ENCODE measurements at regions not wholly inside any gene's neighbourhood (a gene's known extent, or its start where the extent isn't known, plus 50 kb on each side); places are given as distances from the start of the nearest gene placed in this dataset.
"Not testable (repeated sequence)": the region's sequence is repeated elsewhere in the genome, so short reads cannot be mapped to it uniquely, and the experiment has no call there.

GRCh38 chr5:15009420-15009819 is 137.8 kb upstream of the ANKH start:
- peak; percentile 92 for DNase-seq

DNA sequence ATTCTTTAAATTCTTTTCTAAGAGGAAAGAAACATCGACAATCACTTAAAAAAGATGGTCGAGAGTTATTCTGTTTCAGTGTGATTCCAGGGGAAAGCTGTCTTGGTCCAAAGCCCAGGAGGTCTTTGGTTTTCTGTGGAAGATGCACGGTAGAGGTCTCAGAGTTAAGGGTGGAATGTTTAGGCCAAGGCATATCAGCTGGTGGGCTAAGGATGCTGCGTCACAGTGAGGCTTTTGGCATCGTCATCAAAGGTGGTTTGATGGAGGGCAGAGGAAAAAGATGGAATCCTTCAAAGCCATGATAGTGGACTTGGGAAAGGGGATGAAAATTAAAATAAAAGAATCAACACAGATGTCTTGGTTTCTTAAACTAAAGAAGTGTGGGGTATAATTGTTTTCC is 137.3 kb upstream of the ANKH start:
- no peak for DNase-seq

GRCh38 chr5:15008476-15008875 is 136.9 kb upstream of the ANKH start:
- DNase-seq, result peak; percentile 96

DNA sequence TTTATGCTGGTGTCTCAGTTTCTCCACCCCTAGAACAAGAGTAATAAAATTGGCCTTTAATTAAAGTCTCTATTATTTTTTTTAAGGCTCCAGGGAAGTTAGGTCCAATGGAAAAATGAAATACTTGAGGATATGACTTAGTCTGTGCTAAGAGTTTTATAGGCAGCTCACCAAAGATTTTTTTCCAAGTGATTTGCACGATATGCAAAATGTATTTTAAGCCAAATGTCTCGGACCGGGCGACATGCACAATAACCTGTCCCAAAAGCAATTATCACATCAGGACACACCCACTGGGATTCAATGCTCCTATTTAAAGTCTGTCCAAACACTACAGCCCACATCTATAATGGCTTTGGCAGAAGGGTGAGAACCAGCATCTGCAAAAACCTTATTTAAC is 136.1 kb upstream of the ANKH start:
- peak; percentile 71 for DNase-seq

DNA sequence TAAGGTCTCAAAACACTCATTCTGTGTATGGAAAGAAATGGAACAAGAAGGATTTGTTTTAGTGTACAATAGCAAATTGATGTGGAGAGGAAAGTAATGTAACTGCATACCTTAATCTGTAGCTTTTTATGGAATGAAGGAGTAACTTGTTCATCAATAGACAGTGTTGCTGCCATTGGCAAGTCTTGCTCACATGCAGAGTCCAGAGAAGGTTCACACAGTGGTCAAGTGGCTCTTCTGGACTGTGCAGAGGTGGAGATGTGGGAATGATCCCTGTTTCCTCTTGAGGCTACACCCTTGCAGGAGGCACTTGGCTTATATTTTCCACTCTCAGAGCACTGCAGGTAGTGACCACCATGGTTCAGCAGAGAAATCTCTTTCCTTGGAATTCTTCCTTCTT is 132.9 kb upstream of the ANKH start:
- DNase-seq, result no peak

- peak; percentile 85 for DNase-seq
These were observed 131.9 kb upstream of the ANKH start for GRCh38 chr5:15003511-15003920.

DNA sequence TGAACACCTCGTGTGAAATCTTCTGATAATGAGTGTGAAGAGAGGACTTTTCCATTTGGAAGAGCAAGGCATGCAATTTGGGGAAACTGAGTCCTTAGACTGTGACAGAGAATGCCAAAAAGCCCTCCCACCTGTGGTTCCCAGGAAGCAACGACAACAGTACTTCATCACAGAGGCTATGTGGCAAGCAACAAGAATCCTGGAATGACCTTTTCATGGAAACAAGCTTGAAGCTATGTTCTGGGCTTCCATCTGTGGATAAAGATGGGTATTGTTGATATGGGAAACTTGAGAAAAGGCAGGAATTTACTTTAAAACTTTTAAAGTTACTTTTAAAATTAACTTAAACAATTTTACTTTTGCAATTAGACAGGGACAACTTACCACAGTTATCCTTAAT is 131.2 kb upstream of the ANKH start:
- no peak for DNase-seq

DNA sequence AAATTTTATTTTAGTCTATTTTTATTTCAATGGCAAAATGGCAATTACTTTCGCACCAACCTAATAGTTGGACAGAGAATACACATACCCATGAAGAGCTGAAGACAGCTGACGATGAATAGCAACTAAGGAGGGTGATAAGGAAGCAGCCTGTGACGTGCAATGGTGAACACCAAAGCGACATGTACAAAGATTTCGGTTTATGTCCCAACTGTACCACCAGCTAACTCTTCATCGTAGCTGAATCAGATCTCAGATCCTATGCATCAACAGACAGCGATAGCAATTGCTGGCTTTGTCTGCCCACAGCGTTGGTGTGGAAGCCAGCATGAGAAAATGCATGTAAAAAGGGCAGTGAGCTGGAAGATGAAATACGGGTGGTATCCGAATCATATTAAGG is 130.6 kb upstream of the ANKH start:
- no peak for DNase-seq

- no peak for DNase-seq
These were observed 129.9 kb upstream of the ANKH start for GRCh38 chr5:15001517-15001916.

GRCh38 chr5:14998491-14998890 is 126.9 kb upstream of the ANKH start:
- DNase-seq, result no peak

- DNase-seq, result no peak
These were observed 125.4 kb upstream of the ANKH start for GRCh38 chr5:14996997-14997396.

DNA sequence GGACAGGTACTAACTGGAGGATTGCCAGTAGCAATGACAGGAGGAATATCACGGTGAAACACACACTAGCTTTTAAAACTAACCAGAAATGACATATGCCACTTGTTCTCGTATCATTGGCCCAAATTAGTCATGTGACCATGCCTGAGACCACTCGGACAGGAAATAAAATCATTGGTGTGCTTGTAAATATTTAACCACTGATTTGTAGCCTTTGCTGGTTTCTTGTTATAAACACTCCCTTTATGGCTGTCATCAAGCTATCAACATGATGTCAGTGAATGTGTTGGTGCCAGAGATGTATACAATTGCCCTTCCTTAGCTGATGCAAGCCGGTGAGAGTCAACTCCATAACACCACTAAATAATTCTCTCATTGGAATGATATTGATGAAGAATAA is 123.7 kb upstream of the ANKH start:
- DNase-seq, result no peak

DNA sequence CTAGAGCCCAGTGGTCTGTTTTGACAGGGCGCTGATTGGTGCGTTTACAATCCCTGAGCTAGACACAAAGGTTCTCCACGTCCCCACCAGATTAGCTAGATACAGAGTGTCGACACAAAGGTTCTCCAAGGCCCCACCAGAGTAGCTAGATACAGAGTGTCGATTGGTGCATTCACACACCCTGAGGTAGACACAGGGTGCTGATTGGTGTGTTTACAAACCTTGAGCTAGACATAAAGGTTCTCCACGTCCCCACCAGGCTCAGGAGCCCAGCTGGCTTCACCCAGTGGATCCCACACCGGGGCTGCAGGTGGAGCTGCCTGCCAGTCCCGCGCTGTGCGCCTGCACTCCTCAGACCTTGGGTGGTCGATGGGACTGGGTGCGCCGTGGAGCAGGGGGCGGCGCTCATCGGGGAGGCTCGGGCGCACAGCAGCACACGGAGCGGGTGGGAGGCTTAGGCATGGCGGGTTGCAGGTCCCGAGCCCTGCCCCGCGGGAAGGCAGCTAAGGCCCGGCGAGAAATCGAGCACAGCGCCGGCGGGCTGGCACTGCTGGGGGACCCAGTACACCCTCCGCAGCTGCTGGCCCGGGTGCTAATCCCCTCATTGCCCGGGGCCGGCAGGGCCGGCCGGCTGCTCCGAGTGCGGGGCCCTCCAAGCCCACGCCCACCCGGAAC is 122.0 kb upstream of the ANKH start:
- not testable (repeated sequence) for DNase-seq

DNA sequence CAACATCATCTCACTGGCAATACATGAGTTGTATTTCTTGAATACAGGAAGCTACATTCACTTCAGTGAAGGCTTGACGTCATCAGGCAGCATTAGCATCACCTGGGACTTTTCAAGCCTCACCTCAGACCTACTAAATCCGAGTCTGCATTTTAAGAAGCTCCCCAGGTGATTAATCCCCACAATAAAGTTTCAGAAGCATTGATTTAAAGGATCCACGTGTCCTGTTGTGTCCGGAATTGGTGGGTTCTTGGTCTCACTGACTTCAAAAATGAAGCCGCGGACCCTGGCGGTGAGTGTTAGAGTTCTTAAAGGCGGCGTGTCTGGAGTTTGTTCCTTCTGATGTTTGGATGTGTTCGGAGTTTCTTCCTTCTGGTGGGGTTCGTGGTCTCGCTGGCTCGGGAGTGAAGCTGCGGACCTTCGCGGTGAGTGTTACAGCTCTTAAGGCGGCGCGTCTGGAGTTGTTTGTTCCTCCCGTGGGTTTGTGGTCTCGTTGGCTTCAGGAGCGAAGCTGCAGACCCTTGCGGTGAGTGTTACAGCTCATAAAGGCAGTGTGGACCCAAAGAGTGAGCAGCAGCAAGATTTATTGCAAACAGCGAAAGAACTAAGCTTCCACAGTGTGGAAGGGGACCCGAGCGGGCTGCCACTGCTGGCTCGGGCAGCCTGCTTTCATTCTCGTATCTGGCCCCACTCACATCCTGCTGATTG is 121.3 kb upstream of the ANKH start:
- DNase-seq, result not testable (repeated sequence)

DNA sequence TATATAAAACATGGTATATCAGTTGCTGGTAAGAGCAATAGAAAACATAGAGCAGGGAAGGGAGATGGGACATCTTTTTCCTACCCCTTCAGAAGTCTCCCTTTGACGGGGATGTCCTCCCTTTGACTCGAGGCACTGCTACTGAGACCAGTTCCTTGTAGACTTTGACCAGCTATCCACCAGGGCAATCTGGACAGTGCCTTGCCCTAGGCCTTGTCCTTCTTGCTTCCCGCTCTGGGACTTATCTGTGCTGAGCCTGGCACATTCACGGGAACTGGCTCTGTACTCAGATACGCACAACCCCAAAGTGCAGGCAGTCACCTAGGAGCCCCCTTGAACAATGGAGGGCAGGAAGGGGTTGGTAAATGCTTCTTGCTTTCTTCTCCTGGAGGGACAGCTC is 116.6 kb upstream of the ANKH start:
- DNase-seq, result no peak

DNA sequence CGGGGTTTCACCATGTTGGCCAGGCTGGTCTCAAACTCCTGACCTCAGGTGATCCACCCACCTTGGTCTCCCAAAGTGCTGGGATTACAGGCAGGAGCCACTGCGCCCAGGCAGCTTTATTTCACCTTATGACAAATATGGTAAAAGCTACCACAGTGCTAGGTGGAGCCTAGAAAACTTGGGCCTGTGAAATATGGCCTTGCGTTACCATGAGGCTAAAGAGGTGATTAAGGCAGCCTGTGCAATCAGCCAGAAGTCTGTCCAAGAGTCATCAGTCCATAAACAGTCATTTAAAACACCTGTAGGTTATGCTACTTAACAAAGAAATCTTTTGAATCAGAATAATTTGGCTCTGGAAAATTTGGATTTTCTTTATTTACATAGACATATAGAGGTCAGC is 114.8 kb upstream of the ANKH start:
- DNase-seq, result no peak

- DNase-seq, result no peak
These were observed 112.3 kb upstream of the ANKH start for GRCh38 chr5:14983666-14984441.

DNA sequence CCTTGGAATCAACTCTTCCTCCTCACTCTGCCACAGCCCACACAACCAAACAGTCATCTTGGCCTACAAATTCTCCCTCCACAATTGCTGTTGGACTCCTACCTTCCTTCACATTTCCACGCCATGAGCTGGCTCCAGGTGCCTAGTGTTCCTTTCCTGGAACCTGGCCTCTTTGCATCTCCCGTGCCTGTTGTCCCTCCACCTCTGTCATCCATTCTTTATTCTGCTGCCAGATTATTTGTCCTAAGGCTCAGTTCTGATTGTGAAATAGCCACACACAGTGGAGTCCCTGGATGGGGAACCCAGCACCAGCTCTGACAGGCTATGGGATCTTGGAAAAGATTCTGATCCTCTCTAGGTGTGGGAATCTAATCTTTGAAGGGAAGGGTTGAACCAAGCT is 109.1 kb upstream of the ANKH start:
- no peak for DNase-seq

DNA sequence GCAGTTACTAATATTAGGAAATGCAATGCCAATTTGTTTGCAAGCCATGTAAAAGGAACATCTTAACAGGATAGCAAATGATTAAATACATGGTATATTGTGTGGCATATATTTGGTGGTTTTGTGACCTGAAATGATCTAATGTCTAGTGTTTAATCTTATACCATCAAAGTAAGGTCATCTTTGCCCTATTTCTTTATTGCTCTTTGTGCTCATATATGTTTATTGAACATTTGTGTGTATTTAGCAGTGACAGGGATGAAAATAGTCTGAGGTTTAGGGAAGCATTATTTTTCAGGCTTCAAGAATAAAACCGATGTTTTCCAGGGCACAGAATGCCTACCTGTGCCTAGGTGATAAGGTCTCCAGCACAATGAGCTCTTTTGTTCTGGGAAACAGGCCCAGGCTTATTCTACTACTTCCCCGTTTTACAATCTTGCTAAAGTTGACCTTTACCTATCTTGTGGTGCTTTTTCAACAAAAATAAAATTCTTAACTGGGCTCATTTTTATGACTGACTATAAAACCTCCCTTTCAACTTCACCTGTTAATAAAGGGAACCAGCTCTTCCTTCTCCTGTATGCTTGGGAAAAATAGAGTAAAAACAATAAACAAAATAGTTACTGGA is 105.6 kb upstream of the ANKH start:
- DNase-seq, result peak; percentile 34

DNA sequence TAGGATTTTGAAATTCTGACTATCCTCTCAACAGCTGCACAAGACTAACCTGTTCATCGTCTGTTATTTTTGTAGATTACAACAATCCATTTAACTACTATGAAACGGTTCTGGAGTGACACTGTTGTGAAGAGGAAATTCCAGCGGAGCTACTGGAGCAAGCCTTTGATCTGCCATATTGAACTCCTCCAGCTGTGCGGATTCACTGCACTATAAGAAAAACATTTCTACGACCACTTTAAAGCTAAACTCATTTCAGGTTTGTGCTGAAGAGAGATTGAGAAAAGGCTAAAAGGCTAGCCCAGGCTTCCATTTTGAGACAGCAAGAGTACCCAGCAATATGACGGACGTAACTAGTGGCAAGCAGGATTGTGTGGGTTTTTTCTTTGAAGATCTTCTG is 104.9 kb upstream of the ANKH start:
- no peak for DNase-seq

DNA sequence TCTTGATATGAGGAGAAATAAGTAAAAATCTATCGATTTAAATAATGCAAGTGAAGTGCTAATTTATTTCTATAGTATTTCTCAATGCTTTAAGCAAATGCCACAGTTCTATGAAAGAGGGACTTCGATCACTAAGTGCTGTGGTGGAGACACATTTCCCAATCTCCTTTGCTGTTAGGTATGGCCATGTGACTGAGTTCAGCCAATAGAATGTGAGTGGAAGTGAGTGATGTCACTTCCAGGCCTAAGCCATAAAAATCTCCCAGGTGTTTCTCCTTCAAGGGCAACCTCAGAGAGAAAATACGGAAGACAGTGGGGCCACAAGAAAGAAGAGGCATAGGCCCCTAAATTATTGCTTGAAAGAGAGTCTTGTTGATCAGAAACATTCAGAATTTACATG is 100.3 kb upstream of the ANKH start:
- DNase-seq, result no peak

- DNase-seq, result no peak
These were observed 97.2 kb upstream of the ANKH start for GRCh38 chr5:14968796-14969195.

DNA sequence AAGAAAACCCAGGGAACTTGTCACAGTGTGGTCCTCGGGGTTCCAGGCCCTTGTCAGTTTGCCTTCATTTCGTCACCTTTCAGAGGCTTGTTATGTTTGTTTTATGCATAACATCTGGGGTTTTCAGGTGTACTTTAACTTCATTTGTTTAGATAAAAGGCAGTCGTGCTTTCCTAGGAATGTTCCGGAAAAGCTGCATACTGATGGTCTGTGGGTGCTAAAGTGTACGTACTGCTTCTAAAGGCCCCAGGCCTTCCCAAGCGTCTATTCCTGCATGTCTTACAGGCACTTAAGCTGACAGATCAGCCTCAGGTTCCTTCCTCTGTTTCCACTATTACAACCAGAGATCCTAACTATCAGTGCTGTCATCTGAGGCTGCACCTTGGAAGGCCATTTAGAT is 95.6 kb upstream of the ANKH start:
- DNase-seq, result no peak

DNA sequence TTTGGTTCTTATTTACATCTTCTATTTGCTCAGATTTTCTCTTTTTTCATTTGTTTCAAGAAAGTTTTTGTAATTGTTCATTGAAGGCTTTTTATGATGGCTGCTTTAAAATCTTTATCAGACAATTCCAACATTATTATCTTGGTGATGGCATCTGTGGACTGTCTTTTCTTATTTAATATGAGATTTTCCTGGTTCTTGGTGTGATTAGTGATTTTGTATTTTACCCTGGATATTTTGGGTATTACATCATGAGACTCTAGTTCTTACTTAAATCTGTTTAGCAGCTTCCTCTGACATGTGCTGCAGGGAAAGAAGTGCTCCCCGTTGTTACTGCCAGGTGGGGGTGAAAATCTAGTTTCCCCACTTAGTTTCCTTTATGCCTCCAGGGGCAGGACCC is 94.2 kb upstream of the ANKH start:
- DNase-seq, result no peak

Measured in DMS153 (cell line).